ENCODE measurements at regions not wholly inside any gene's neighbourhood (a gene's known extent, or its start where the extent isn't known, plus 50 kb on each side); places are given as distances from the start of the nearest gene placed in this dataset.
"Not testable (repeated sequence)": the region's sequence is repeated elsewhere in the genome, so short reads cannot be mapped to it uniquely, and the experiment has no call there.

DNA sequence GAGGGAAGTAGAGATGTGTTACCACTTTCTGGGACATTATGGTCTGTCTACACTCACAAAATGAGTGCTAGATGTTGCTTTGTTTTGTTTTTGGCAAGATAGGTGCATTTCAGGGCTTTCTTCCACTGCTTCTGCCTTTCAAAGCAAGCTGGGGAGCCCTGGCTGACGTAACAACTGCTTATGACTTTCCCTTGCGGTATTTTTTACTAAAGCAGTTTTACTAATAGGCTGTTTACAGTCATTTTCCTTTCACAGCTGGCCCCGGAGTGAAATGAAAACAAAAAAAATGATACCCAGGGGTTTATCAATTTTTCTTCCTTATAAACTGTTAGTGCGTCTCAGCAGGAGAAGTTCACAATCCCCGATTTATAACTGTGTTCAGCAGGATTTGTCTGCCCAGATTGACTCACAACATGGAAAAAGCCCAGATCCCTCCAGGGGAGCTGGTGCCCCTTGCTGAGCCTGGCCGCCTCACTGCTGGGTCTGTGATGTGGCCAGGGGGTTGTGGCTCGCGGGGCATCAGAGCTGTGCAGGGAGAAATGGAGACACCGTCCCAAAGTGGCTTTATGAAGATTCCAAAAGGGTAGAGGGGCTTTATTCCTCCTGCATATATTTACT is 184.4 kb upstream of the HS3ST3A1 start:
- no peak for DNase-seq (ENCODE audit: low read depth in 3 of 3)

DNA sequence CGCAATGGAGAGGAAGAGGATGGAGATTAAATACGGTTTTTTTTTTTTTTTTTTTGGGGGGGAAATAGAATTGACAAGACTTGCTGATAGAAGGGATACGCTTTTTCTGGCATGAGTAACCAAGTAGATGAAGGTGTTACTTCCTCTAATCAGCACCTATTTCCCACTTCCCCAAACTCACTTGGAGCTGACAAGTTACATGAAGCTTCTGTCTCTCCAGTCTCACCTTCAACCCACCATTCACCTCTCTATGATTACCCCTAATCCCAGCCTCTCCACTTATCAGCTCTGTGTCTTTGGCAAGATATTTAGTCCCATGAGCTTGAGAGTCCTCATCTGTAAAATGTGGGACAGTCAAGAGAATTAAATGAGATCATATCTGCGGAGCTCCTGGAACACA is 185.9 kb upstream of the HS3ST3A1 start:
- no peak for DNase-seq (ENCODE audit: low read depth in 3 of 3)

DNA sequence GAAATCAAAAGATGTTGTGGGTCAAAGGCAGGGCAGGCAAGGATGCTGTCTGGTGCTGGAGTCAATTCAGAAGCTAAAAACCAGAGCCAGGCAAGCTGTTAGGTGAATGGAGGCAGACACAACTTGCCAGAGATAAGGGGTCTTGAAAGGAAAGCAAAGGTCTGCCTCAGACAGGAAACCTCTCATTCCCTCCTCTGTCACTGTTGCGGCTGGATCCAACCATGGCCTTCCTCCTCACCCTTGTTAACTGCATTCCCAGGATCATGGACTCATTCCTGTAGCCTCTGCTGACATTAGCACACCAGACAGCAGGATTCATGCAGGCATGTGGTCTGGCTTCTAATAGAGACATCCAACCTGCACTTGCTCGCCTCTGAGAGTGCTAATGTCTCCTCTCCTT is 186.7 kb upstream of the HS3ST3A1 start:
- no peak for DNase-seq (ENCODE audit: low read depth in 3 of 3)

DNA sequence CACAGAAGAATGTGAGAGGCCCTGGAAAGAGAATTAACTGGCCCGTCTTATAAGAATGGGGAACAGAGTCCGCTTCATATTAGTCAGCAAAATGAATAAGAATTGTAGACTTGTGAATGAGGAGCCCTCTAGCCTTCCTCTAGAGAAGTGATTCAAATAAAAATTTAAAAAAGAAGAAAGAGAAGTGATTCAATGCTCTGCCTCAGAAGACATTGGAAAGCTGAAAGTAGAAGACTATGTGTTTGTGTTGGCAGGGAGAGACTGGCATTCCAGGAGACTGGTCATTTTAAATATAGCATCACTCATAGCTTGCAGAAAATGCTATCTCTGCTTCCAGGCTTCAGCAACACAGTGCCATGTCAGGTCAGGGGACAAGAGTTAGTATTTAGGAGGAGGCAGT is 190.6 kb upstream of the HS3ST3A1 start:
- no peak for DNase-seq (ENCODE audit: low read depth in 3 of 3)

DNA sequence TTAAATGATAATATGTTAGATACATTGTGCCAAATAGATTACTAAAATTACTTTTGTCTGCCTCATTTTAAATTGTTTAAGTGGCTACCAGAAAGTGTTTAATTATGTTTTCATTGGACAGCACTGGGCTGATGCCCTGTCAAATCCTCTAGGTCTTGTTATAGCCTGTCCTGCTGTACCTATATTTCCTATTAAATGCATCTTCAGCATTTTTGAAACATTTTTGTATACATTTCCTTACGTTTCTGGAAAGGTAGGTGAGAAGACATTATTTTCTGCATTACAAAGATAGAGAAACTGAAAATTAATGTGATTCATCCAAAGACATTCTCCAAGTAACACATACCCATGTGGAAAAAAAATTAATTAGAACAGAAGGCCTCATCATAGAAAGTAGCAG is 192.2 kb upstream of the HS3ST3A1 start:
- no peak for DNase-seq (ENCODE audit: low read depth in 3 of 3)

DNA sequence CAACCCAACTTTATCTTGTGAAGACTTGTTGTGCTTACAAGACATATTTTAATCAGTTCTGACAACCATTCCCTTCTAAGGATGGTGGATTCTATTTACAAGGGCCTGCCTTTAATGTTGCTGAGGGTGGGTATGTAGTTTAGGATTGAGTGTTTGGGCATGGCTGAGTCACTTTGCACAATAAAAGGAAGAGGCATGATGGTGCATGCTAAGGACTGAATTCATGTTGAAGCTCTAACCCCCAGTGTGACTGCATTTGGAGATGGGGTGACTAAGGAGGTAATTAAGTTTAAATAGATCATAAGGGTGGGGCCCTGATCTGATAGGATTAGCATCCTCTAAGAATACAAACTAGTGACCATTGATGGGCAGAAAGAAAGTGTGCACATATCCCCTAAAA is 196.1 kb upstream of the HS3ST3A1 start:
- no peak for DNase-seq (ENCODE audit: low read depth in 3 of 3)

DNA sequence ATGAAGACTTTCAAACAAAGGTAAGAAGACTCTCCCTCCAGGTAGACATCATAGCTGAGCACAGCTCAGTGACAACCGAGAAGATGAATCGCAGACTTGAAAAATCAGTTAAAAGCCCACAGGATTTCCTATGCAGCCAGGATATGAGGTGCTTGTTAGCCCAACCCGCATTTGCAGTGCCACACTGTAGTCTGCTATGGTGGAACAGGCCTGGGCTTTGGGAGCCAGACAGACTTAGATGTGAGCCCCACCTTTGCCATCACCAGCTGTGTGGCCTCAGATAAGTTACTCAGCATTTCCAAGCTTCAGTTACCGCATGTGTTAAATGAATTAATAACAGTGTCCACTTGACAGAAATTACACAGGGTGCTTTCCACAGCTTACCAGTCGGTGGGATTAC is 204.4 kb upstream of the HS3ST3A1 start:
- DNase-seq (ENCODE audit: low read depth in 3 of 3) = no peak

DNA sequence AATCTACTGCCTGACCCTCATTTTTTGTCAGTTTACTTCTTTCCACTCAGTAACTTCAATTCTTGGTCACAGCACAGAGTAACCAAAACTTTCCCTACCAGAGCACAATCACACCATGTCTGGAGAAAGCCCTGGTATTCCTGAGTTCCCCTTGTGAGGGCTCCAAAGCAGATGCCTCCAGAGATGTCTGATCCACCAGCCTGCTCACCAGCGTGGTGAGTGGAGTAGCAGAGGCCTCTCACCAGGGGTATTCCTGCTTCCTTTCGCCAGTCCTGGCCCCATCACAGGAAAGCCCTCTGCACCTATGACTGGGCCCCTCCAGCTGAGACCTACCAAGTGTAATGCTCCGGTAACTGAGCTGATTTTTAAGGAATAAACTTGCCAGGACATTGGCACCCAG is 205.4 kb upstream of the HS3ST3A1 start:
- DNase-seq (ENCODE audit: low read depth in 3 of 3) = no peak

DNA sequence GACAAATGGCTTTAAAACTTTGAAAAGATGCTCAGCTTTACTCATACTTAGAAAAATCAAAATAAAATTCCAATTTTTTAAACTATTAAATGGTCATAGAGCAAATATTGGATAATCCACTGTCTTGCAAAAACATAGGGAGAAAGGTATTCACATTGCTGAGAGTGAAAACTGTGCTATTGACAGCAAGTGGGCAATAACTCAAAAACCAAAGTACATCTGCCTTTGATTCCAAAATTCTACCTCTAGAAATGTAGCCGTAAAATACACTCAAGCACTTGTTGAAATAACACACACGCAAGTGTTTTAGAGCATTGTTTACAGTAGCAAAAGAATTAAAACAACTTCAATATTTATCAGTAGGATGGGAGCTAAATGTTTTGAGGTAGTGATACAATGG is 210.6 kb upstream of the HS3ST3A1 start:
- no peak for DNase-seq (ENCODE audit: low read depth in 3 of 3)

DNA sequence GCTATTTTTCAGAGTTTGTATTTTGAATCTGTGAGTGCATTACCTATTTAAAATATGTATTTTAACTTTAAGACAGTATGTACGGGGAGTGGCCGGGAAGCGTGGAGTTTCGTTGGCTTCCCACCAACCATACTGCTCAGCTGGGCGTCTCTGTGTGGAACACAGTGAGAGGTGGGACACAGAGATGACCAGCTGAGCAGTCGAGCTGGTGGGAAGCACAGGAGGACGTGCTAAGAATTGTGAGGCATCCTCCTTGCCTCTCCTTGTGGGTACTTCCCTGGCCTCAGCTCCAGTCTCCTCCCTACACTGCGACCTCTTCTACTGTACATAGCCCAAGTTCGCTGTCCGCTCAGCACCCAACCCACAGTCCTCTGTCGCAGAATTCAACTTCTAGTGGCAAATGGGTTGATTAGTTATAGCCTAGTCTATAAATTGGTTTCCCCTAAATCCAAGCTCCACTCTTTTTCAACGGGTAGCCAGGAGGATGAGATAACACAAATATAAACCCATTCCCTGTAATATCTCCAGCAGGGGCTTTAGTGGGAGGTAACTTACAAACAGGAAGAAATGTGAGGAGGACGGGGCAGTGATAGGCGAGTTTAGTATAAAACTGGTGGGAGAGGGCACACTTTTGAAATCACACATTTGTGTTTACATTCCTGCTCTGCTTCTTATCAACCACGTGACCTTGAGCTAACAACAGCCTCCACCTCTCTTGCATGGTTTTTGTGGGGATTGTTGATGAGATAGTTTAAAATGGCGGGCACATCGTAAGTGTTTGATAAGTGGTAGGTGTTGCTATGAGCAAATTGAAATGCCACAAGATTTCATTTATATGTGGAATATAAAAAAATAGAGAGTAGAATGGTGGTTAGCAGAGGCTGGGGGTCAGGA is 211.9 kb upstream of the HS3ST3A1 start:
- DNase-seq (ENCODE audit: low read depth in 3 of 3) = no peak

DNA sequence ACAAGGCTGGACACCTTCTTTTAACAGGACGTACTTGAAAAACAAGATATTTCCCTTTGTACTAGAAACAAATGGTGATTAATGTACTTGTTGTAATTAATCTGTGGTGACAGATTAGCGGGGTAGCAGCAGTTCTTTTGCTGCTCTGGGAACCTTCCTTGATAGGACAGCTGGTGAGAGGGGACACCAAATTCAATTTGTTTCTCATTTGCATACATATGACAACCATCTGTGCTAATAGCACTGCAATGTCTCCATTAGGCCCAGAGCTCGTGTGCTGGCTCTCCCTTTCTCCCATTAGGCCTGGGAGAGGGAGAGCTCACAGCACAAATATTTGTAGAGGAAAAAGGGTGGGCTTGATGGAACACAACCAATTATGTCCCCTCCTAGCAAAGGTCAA is 221.0 kb upstream of the HS3ST3A1 start:
- no peak for DNase-seq (ENCODE audit: low read depth in 3 of 3)

DNA sequence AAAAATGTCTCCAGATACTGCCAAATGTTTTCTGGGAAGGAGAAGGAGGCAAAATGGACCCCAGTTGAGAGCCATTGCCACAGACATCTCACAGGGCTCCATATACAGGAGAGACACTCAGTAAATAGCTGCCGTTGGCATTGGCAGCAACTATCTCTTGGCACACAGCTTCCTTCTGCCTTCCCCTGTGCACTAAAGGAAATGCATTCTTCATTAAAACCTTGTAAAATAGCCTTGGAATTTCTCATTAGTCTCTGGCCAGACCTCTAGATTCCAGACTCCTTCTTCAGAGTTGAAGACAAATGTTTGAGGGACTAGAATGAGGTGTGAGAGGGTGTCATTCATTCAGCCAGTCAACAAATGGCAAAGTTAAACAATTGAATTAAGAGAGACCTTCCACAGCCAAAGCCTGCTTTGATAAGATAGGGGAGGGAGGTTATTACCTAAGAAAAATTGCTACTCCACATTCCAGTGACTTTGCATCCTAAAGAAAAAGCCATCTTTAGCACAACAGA is 223.9 kb upstream of the HS3ST3A1 start:
- no peak for DNase-seq (ENCODE audit: low read depth in 3 of 3)

DNA sequence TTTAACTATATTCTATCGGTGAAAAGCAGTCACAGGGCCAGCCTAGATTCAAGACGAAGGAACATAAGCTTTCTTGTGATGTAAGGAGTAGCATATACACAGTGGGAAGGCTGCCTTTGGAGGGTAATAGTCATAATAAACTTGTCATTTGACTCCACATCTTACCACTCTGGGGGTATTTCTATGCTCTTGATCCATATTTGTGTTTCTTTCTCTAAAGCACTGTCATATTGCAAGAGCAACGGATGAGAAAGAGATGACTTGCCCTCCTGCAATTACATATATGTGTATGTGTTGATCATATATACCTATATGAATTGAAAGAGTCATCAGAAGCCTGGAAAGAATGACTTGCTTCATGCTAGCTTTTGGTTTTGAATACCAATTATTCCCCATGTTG is 225.4 kb upstream of the HS3ST3A1 start:
- no peak for DNase-seq (ENCODE audit: low read depth in 3 of 3)

DNA sequence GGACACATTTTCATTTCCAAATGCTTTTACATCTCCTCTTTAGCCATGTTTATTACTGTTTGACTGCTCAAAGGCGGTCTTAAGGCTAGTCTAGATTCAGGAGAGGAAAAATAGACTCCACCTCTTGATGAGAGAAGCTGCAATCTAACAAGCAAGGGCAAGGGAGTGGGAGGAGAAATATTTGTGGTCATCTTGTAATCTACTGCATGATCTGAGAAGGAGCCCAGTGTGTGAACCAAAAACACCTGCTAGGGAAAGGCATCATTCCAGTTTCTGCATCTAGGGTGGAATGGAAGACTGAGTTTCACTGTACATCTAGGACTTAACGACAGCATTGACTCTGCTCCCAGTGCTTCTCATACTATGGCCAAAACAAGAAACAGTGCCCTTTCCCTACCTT is 232.2 kb upstream of the HS3ST3A1 start:
- DNase-seq (ENCODE audit: low read depth in 3 of 3) = no peak

DNA sequence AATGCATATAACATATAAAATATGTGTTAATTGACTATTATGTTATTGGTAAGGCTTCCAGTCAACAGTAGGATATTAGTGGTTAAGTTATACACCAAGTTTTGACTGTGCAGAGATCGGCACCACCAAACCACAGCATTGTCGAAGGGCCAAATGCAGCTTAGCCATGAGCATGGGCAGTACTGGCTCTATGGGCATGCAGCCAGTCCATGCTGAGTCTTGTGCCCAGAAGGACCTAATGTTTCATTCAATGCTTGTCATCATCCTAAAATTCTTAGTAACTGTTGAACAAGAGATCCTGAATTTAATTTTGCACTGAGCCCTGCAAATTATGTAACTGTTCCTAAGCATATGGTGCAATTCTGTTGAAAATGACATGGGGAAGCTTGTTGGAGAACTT is 233.4 kb upstream of the HS3ST3A1 start:
- DNase-seq (ENCODE audit: low read depth in 3 of 3) = no peak

DNA sequence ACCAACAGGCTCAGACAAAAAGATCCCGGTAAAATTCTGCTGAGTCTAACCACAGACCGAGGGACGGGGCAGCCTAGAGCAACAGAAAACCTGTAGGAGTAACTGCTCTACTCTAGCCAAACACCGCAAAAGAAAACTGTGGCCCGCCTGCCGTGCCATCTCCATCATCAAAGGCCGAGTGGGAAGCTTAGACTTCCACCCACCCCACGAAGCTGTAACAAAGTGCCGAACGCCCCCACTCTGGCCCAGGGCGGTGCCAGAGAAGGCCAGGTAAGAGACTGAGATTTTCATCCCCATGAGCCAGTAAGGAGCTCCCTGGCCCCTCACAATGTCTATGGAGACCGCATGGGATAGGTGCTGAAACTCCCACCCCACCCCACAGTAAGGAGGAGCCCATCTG is 231.9 kb upstream of the COX10 start:
- no peak for DNase-seq (ENCODE audit: low read depth in 3 of 3)

DNA sequence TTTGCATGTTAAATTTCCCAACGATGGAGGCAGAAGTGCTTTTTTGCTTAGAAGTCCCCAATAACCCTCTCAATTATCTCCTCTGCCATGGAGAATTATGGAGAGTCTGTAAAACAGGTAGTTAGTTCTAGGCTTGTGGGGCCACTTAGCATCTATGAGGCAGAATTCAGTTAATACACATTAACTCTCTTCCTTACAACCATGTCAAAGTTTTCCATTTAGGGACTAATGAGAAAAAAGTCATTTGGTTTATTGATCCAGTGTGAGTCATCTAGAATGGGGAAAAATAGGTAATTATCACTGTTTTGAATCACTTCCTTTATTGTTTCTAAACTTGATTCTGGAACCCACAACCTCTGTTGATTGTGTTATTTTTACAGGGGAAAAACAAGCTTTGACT is 229.1 kb upstream of the COX10 start:
- no peak for DNase-seq (ENCODE audit: low read depth in 3 of 3)

DNA sequence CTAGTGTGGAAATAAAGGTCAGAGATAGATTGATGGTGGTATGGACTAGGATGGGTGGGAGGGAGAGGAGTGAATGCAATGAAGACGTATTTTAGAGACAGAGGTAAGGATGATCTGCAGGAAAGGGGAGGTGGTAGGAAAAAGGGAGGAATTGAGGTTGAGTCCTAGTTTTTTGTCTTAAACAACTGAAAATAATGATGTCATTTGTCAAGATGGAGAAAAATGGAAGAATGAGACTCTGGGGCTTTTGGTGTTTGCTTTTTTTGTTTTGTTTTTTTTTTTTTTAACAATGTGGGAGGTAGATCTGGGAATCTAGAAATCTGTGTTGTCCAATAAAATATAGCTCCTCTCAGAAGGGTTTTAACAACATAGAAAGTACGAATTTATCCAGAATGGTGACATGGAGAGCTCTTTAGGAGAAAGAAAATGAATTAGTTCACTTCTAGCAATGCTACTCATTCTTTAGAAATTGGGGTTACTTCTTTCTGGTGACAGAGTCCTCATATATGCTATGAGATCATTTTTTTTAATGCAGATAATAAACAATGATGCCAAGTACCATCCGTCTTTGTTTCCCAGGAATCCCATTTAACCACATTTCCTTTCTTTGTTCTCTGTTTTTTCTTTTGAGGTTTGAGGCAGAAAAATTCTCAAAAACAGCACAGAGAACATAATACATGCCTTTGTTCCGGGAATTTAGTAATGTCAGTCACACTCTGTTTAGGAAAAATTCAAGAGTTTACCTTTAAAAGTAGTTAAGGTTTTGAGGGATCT is 225.3 kb upstream of the COX10 start:
- no peak for DNase-seq (ENCODE audit: low read depth in 3 of 3)

DNA sequence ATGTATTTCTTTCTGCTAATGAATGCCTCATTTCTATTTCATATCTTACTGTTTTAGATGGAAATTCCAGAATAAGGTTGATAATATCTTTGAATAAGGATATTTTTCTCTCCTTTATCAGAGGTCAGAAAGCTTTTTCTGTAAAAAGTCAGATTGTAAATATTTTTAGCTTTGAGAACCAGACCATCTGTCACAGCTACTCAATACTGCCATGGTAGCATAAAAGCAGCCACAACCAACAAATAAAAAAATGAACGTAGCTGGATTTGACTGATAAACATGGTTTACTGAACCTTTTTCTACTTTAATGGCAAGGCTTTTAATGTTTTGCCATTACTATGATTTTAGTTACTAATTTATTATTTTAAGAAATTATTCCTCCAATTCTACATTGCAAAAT is 217.4 kb upstream of the COX10 start:
- DNase-seq (ENCODE audit: low read depth in 3 of 3) = no peak

DNA sequence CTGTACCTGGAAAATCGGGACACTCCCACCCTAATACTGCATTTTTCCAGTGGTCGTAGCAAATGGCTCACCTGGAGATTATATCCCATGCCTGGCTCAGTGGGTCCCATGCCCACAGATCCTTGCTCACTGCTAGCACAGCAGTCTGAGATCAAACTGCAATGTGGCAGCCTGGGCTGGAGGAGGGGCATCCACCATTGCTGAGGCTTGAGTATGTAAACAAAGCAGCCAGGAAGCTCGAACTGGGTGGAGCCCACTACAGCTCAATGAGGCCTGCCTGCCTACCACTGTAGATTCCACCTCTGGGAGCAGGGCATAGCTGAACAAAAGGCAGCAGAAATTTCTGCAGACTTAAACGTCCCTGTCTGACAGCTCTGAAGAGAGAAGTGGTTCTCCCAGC is 213.6 kb upstream of the COX10 start:
- not testable (repeated sequence) for DNase-seq (ENCODE audit: low read depth in 3 of 3)

DNA sequence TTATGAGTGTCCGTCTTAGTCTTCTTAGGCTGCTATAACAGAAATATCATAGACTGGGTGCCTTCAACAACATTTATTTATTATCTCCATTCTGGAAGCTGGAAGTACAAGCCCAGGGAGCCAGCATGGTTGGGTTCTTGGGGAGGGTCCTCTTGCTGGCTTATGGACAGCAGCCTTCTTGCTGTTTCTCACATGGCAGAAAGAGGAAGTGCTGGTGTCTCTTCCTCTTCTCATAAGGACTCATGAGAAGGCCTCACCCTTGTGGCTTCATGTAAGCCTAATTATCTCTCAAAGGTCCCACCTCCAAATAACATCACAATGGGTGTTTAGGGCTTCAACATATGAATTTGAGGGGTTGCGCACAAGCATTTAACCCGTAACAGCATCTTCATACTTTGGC is 207.0 kb upstream of the COX10 start:
- DNase-seq (ENCODE audit: low read depth in 3 of 3) = no peak

DNA sequence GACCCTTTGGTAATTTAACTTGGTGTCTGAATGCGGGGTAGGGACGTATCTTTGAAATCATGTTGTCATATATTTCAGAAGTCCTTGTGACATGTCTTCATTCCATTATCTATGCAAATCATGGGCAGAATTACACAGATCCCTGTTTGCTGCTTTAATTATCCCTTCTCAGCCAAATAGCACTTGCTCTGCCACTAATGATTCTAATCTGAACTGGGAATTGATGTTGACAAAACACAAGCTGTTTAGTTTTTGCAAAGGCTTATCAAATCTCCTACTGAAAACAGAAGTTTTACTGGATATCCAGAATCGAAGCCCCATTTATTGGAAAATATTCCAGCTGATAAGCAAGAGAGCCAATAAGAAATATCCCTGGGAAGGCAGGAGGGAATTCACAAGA is 205.9 kb upstream of the COX10 start:
- DNase-seq (ENCODE audit: low read depth in 3 of 3) = no peak

DNA sequence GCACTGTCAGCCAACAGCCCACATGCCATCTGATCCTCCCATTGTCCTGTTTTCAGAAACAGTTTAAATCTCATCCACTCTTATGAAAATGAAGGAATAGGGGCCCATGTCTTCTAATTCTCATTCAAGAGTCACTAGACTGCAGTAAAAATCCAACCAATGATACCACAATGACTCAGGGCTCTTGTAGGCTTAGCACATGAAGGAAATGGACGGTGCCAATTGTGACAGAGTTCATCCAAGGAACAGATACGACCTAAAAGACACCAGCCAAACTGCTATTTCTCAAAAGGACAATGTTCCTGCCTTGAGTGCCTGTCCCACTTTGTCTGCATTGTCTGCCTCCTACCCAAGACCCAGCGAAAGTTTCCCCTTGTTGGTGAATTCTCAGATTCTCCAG is 204.8 kb upstream of the COX10 start:
- DNase-seq (ENCODE audit: low read depth in 3 of 3) = no peak
